Inflammatory macrophage treated with lipopolysaccharide for 1 hour (primary cell): ENCODE measurements at regions not wholly inside any gene's neighbourhood (a gene's known extent, or its start where the extent isn't known, plus 50 kb on each side); places are given as distances from the start of the nearest gene placed in this dataset.

Experiments used
- DNase-seq, 2 donors: peaks; one replicate each; pipeline ENCODE4 v3.0.0-alpha.2; 2020 to 2022

- no peak for DNase-seq
Measured at GRCh38 chrX:47302396-47302795, 68.0 kb upstream of the ZNF157 start.

DNA sequence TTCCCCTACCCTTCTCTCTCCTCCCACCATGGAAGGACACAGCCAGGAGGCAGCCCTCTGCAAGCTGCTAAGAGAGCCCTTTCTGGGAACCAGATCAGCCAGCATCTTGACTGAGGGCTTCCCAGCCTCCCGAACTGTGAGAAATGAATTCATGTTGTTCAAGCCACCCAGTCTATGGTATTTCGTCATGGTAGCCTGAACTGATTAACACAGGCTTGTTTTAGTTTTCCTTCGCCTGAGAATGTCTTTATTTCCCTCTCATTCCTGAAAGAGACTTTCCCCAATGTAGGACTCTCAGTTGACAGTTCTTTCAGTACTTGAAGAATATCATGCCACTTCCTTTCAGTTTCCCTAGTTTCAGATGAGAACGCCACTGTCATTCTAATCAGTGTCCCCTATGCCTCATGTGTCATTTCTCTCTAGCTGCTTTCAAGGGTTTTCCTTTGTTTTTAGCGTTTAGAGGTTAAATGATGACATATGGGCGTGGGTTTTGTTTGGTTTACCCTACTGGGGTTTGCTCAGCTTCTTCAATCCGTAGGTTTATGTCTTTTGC, 63.8 kb upstream of the ZNF157 start:
- peak; percentile 1 to 28 for DNase-seq

- peak; percentile 35 to 43 for DNase-seq
Measured at GRCh38 chrX:47311932-47312774, 58.2 kb upstream of the ZNF157 start.

DNA sequence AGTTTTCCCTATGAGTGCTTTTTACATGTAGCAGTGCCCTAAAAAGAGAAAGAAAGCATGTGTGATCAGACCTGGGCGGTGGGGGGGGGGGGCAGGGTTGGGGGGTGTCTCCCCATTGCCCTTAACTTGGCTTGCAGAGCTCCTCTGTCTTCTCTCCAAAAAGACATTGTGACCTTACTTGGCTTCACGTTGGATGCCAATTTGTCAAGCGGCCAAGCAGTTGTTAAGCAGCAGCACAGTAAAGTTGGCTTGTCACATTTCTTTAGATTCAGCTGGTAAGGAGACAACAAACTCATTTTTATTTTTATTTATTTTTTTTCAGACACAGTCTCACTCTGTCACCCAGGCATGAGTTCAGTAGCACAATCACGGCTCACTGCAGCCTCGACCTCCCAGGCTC, 57.3 kb upstream of the ZNF157 start:
- no peak for DNase-seq

DNA sequence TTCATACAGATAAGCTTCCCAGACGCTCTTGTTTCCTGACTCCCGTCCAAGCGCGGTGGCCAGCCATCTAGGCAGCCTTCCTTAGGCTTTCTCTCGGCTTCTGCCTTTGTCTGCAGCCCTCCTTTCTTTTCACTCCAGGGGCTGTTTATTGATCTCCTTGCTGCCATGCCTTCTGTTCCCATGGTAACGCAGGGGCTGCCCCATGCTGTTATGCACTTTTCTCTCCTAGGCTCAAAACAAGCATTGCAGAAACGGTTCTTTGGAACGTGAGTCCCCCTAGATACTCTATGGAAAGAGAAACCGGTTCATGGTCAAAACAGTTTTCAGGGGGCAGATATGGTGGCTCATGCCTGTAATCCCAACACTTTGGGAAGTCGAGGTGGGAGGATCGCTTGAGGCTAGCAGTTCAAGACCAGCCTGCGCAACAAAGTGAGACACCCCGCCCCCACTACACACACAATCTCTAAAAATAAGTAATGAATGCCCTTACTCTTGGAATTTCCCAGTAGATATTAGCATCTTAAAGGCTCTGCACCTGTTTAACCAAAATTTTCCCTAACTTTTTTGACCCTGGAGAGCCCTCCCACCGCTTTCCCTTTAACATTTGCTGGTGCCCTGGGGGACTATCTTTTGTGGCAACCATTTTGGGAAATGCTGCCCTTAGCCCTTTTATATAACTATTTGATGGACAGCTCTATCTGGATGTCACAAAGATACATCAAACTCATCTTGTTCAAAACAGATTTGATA, 53.9 kb upstream of the ZNF157 start:
- no peak for DNase-seq
